Endothelial cell of umbilical vein (primary cell): ENCODE measurements at regions not wholly inside any gene's neighbourhood (a gene's known extent, or its start where the extent isn't known, plus 50 kb on each side); places are given as distances from the start of the nearest gene placed in this dataset.

ENCODE experiments used
- BruUV-seq: library from RNA; stranded (reverse); fragments of 400-500 nt; replicated peaks from 2 replicates; lab custom pipeline; 2021; lab: Mats Ljungman, UMichigan
- CTCF ChIA-PET: fragments of 300-600, 350-600 bp; sonication (Branson Sonifier 250); formaldehyde crosslinking; loops from one replicate; lab custom pipeline; 2021; ENCODE audit warnings: antibody characterized with exemption, inconsistent platforms; lab: Charles Lee
- POLR2A ChIA-PET: fragments of 300-600, 350-600 bp; sonication (Branson Sonifier 250); formaldehyde crosslinking; loops from one replicate; lab custom pipeline; 2021; ENCODE audit warnings: antibody characterized with exemption, inconsistent platforms; lab: Charles Lee
- DNase-seq: peaks from one replicate; pipeline ENCODE4 v3.0.0-alpha.2; 2011; ENCODE audit warnings: low read depth, low spot score
- FAIRE-seq: peaks from 2 replicates; lab custom pipeline; 2011; peaks lifted over from hg19 to GRCh38; lab: Jason Lieb, UNC
- H2AFZ ChIP-seq: 2 replicates; pipeline ENCODE4 v1.6.0; 2012; ENCODE audit warnings: low read depth, low read length, control low read depth, inconsistent platforms
- H3K27ac ChIP-seq: 2 replicates; pipeline ENCODE4 v1.5.1; 2011; ENCODE audit warnings: low read depth, mild to moderate bottlenecking, control low read depth, low read length, moderate library complexity; ENCODE audit not compliant: insufficient read depth
- H3K27me3 ChIP-seq, 2 experiments: 2 replicates each; pipeline versions ENCODE4 v1.6.0 to v1.6.1; 2011; ENCODE audit warnings: low read length in 2 of 2, mixed read lengths in 1 of 2; ENCODE audit not compliant: control insufficient read depth in 2 of 2, insufficient read depth in 2 of 2
- H3K36me3 ChIP-seq, 2 experiments: 2 replicates in 1 of 2; 3 replicates in 1 of 2; pipeline ENCODE4 v1.5.1; 2011; ENCODE audit warnings: low read length in 2 of 2, mild to moderate bottlenecking in 1 of 2, moderate library complexity in 1 of 2; ENCODE audit not compliant: control insufficient read depth in 2 of 2, insufficient read depth in 2 of 2; ENCODE audit errors: extremely low read depth in 1 of 2
- H3K4me1 ChIP-seq: 3 replicates; pipeline ENCODE4 v1.5.1; 2011; ENCODE audit warnings: mild to moderate bottlenecking, low read length; ENCODE audit not compliant: control insufficient read depth, insufficient read depth; ENCODE audit errors: extremely low read depth
- H3K4me2 ChIP-seq: 2 replicates; pipeline ENCODE4 v1.6.1; 2011; ENCODE audit warnings: low read length, control low read depth, mixed read lengths; ENCODE audit not compliant: insufficient read depth
- H3K4me3 ChIP-seq, 3 experiments: fragments of 200-600 bp in 1 of 3; sonication (generic), shearing (Covaris generic) in 1 of 3; replicated peaks in 1 of 3; 2 replicates each; pipeline ENCODE4 v1.5.1; 2011 to 2016; ENCODE audit warnings: control low read depth in 3 of 3, low read length in 3 of 3, mild to moderate bottlenecking in 2 of 3, inconsistent platforms in 1 of 3, low read depth in 1 of 3, moderate library complexity in 1 of 3; ENCODE audit not compliant: insufficient read depth in 1 of 3
- H3K79me2 ChIP-seq: 2 replicates; pipeline ENCODE4 v1.6.0; 2012; ENCODE audit warnings: low read length, inconsistent platforms; ENCODE audit not compliant: control insufficient read depth, insufficient read depth
- H3K9ac ChIP-seq: replicated peaks from 2 replicates; pipeline ENCODE3; 2011; ENCODE audit warnings: low read length, control low read depth; ENCODE audit not compliant: insufficient read depth; ENCODE audit errors: extremely low read depth
- H3K9me1 ChIP-seq: replicated peaks from 3 replicates; pipeline ENCODE4 v1.6.0; 2011; ENCODE audit warnings: mild to moderate bottlenecking, low read length; ENCODE audit not compliant: control insufficient read depth, insufficient read depth; ENCODE audit errors: extremely low read depth
- H3K9me3 ChIP-seq: replicated peaks from 2 replicates; pipeline ENCODE4 v1.5.1; 2012; ENCODE audit warnings: low read length, inconsistent platforms; ENCODE audit not compliant: control insufficient read depth, insufficient read depth
- H4K20me1 ChIP-seq: replicated peaks from 2 replicates; pipeline ENCODE3; 2011; ENCODE audit warnings: mild to moderate bottlenecking, low read length; ENCODE audit not compliant: control insufficient read depth, insufficient read depth; ENCODE audit errors: extremely low read depth
- CTCF ChIP-seq, 2 donors: IDR thresholded peaks; 1 replicate in 1 of 2; 2 replicates in 1 of 2; pipeline ENCODE4 v1.5.1; 2011; ENCODE audit warnings: low read length in 2 of 2, mild to moderate bottlenecking in 2 of 2, moderate library complexity in 2 of 2, control low read depth in 1 of 2, inconsistent platforms in 1 of 2, low read depth in 1 of 2; ENCODE audit not compliant: insufficient read depth in 1 of 2; ENCODE audit errors: extremely low read depth in 1 of 2
- EZH2 ChIP-seq: IDR thresholded peaks from 2 replicates; pipeline ENCODE4 v1.6.1; 2012; ENCODE audit warnings: borderline replicate concordance, low read depth, mild to moderate bottlenecking, moderate library complexity, low read length, inconsistent platforms; ENCODE audit not compliant: severe bottlenecking
- FOS ChIP-seq: IDR thresholded peaks from 2 replicates; pipeline ENCODE4 v1.6.1; 2011; ENCODE audit warnings: mild to moderate bottlenecking, low read length, moderate library complexity, borderline replicate concordance; ENCODE audit not compliant: insufficient read depth
- GATA2 ChIP-seq: IDR thresholded peaks from 2 replicates; pipeline ENCODE4 v1.7.0; 2011; ENCODE audit warnings: low read depth, mild to moderate bottlenecking, moderate library complexity, mixed read lengths, low read length; ENCODE audit not compliant: insufficient read length, insufficient read depth
- JUN ChIP-seq: IDR thresholded peaks from 2 replicates; pipeline ENCODE4 v1.6.1; 2011; ENCODE audit warnings: borderline replicate concordance, low read depth; ENCODE audit not compliant: insufficient read length, insufficient read depth
- MAX ChIP-seq: IDR thresholded peaks from 2 replicates; pipeline ENCODE4 v1.6.1; 2011; ENCODE audit not compliant: insufficient read depth, insufficient read length
- MYC ChIP-seq: IDR thresholded peaks from one replicate; pipeline ENCODE4 v1.6.1; 2011; ENCODE audit warnings: mild to moderate bottlenecking, low read depth, low read length
- POLR2A ChIP-seq: IDR thresholded peaks from 2 replicates; pipeline ENCODE4 v1.6.1; 2012; ENCODE audit warnings: low read depth, mild to moderate bottlenecking, control low read depth, low read length
- POLR2AphosphoS5 ChIP-seq: IDR thresholded peaks from 2 replicates; pipeline ENCODE4 v1.6.1; 2012; ENCODE audit warnings: low read depth, mild to moderate bottlenecking, control low read depth, low read length, moderate library complexity; ENCODE audit not compliant: insufficient read depth
- dilution Hi-C: fragments of 300-500 bp; cut with MboI; formaldehyde crosslinking; loops from one replicate; pipeline ENCODE4 v1.15.0; 2019; ENCODE audit warnings: low sequenced_read_pairs; ENCODE audit not compliant: extremely low pct_ligation_motif_present
- intact Hi-C: fragments of 100-400 bp; cut with micrococcal nuclease; formaldehyde crosslinking; loops from one replicate; pipeline ENCODE4 v1.10.0; 2022

GRCh38 chr6:44641344-44642031, 254.0 kb downstream of the CDC5L start:
- ChIA-PET POLR2A (no interaction called here), CTCF (interaction anchor here (0.6 to 2.9 kb wide), 3 partner anchors 12 to 166 kb away, joined by 3 to 18 read pairs (median 3); no protein-coding TSS in a partner anchor)
- FAIRE-seq: no peak
- Histone ChIP-seq H3K27me3 (no peaks in the 10 kb centered on the region), H3K27ac (no peak overlapping the region), H3K4me2 (no peak overlapping the region), H3K4me3 (no peak overlapping the region), H3K9me3 (no peaks in the 10 kb centered on the region), H3K79me2 (no peaks in the 10 kb centered on the region), H4K20me1 (no peaks in the 10 kb centered on the region), H3K4me1 (no peaks in the 10 kb centered on the region), H2AFZ (no peak overlapping the region), H3K9ac (no peak overlapping the region), H3K9me1 (no peaks in the 10 kb centered on the region), H3K36me3 (no peaks in the 10 kb centered on the region)
- no peak for TF ChIP-seq CTCF (IDR thresholded peaks at IDR 0.05; ENCODE audit: extremely low read depth in 1 of 2, insufficient read depth in 1 of 2, low read depth in 1 of 2, low read length in 2 of 2)
- no peak for TF ChIP-seq EZH2
- no peak for TF ChIP-seq MYC
- TF ChIP-seq JUN: no peak
- TF ChIP-seq MAX: no peak
- TF ChIP-seq POLR2AphosphoS5: no peak
- no peak for TF ChIP-seq FOS
- no peak for TF ChIP-seq GATA2
- no peak for TF ChIP-seq POLR2A
- no peak for DNase-seq
- no TSS peak for BruUV-seq
- dilution Hi-C loops (no loop called here), intact Hi-C loops (no loop called here)
